ENCODE measurements at regions not wholly inside any gene's neighbourhood (a gene's known extent, or its start where the extent isn't known, plus 50 kb on each side); places are given as distances from the start of the nearest gene placed in this dataset.

DNA sequence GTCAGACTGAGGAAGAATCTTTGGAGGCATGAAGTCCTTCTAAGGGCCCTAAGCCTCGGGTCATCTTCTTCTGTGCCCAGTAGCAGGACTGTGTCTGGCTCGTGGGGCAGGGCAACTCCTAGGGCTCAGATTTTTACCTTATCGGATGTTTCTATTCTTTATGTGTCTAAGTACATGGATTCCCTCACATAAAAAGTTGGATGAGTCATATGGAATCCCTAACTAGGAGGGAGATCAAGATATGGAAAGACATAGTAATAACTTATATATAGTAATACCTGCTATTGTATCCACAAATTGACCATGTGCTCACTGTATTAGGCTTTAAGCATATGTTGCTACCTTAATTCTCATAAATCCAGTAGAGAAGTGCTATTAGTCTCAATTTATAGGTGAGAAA, 364.5 kb upstream of the CAMK1G start:
- TF ChIP-seq, protein P1, sequence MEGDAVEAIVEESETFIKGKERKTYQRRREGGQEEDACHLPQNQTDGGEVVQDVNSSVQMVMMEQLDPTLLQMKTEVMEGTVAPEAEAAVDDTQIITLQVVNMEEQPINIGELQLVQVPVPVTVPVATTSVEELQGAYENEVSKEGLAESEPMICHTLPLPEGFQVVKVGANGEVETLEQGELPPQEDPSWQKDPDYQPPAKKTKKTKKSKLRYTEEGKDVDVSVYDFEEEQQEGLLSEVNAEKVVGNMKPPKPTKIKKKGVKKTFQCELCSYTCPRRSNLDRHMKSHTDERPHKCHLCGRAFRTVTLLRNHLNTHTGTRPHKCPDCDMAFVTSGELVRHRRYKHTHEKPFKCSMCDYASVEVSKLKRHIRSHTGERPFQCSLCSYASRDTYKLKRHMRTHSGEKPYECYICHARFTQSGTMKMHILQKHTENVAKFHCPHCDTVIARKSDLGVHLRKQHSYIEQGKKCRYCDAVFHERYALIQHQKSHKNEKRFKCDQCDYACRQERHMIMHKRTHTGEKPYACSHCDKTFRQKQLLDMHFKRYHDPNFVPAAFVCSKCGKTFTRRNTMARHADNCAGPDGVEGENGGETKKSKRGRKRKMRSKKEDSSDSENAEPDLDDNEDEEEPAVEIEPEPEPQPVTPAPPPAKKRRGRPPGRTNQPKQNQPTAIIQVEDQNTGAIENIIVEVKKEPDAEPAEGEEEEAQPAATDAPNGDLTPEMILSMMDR (conservative IDR thresholded peaks at IDR 0.05; ENCODE audit: low read length), result no peak
- TF ChIP-seq EZH2phosphoT487 (IDR thresholded peaks at IDR 0.05; ENCODE audit: borderline replicate concordance, low read depth, low read length), result no peak
